HG03139 (cell line): ENCODE measurements at regions not wholly inside any gene's neighbourhood (a gene's known extent, or its start where the extent isn't known, plus 50 kb on each side); places are given as distances from the start of the nearest gene placed in this dataset.

Source experiments
- ATAC-seq: cut with Tn5 transposase; IDR thresholded peaks from one replicate; pipeline ENCODE4 v1.9.1; 2021; ENCODE audit not compliant: unreplicated experiment

- ATAC-seq, result no peak
Observed at GRCh38 chr3:193780397-193780796, 187.4 kb downstream of the OPA1 start.

GRCh38 chr3:193780810-193781478, 187.9 kb downstream of the OPA1 start:
- ATAC-seq, result no peak

GRCh38 chr3:193782276-193782647, 189.3 kb downstream of the OPA1 start:
- no peak for ATAC-seq

GRCh38 chr3:193782747-193783146, 189.7 kb downstream of the OPA1 start:
- no peak for ATAC-seq

- no peak for ATAC-seq
Observed at GRCh38 chr3:193783166-193783896, 190.3 kb downstream of the OPA1 start.

GRCh38 chr3:193784822-193785221, 191.8 kb downstream of the OPA1 start:
- no peak for ATAC-seq

GRCh38 chr3:193787496-193787870, 194.5 kb downstream of the OPA1 start:
- ATAC-seq, result no peak

- ATAC-seq, result peak; percentile 63
Observed at GRCh38 chr3:193788189-193788991, 195.4 kb downstream of the OPA1 start.

GRCh38 chr3:193789455-193789854, 196.4 kb downstream of the OPA1 start:
- no peak for ATAC-seq

GRCh38 chr3:193790086-193790990, 197.3 kb downstream of the OPA1 start:
- ATAC-seq, result no peak

GRCh38 chr3:193791041-193792032, 198.3 kb downstream of the OPA1 start:
- no peak for ATAC-seq

GRCh38 chr3:193793123-193793522, 200.1 kb downstream of the OPA1 start:
- ATAC-seq, result no peak

GRCh38 chr3:193794002-193794881, 201.2 kb downstream of the OPA1 start:
- no peak for ATAC-seq

- no peak for ATAC-seq
Observed at GRCh38 chr3:193795062-193795690, 202.2 kb downstream of the OPA1 start.

- no peak for ATAC-seq
Observed at GRCh38 chr3:193796089-193796488, 203.1 kb downstream of the OPA1 start.

- no peak for ATAC-seq
Observed at GRCh38 chr3:193797566-193797965, 204.6 kb downstream of the OPA1 start.

- ATAC-seq, result no peak
Observed at GRCh38 chr3:193798051-193798450, 205.0 kb downstream of the OPA1 start.
